ENCODE measurements at regions not wholly inside any gene's neighbourhood (a gene's known extent, or its start where the extent isn't known, plus 50 kb on each side); places are given as distances from the start of the nearest gene placed in this dataset.

DNA sequence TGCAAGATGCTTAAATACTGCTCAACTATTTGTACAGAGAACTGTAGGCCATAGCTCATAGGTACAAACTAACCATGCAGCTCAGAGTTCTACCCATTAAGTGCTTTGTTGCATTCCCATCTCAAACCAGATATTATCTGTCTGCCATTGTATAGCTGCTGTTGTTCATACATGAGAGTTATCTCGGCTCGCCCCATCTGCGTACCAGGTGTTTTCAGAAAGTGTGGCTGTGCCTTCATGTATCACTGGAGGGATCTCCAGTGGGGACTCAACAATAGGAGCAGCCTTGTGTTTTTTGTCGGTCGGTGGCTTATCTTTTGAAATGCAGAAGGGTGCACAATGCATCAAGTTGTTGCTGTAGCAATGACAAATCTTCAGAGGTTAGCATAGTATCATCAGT lies 678.3 kb downstream of the RERGL start:
- Histone ChIP-seq H3K27ac (no peak overlapping the region), H3K36me3 (no peaks in the 10 kb centered on the region), H3K9me3 (no peaks in the 10 kb centered on the region), H3K27me3 (no peaks in the 10 kb centered on the region), H3K4me1 (no peaks in the 10 kb centered on the region), H3K4me3 (no peak overlapping the region)
- intact Hi-C loops (cut with DNase I; ENCODE audit: low total_unique reads): no loop called here
- TF ChIP-seq, protein P1, sequence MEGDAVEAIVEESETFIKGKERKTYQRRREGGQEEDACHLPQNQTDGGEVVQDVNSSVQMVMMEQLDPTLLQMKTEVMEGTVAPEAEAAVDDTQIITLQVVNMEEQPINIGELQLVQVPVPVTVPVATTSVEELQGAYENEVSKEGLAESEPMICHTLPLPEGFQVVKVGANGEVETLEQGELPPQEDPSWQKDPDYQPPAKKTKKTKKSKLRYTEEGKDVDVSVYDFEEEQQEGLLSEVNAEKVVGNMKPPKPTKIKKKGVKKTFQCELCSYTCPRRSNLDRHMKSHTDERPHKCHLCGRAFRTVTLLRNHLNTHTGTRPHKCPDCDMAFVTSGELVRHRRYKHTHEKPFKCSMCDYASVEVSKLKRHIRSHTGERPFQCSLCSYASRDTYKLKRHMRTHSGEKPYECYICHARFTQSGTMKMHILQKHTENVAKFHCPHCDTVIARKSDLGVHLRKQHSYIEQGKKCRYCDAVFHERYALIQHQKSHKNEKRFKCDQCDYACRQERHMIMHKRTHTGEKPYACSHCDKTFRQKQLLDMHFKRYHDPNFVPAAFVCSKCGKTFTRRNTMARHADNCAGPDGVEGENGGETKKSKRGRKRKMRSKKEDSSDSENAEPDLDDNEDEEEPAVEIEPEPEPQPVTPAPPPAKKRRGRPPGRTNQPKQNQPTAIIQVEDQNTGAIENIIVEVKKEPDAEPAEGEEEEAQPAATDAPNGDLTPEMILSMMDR (IDR thresholded peaks at IDR 0.05): no peak
- no peak for TF ChIP-seq POLR2A (IDR thresholded peaks at IDR 0.05)
- DNase-seq: no peak

DNA sequence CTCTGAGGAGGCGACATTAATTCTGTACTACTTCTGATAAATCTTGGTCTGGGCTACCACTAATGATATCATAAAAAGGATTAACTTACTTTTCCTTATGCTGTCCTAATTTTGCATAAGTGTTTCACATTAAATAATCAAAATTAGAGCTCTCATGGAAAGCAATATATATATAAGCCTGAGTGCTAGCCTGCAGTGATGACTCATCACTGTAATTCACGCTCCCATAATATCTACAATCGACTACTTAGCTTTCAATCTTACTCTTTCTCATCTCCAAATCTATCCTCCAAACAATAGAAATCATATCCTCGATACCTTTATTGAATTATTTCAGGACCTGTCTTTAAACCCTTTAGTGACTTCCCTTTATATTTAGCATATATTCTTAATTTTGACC lies 701.3 kb downstream of the RERGL start:
- intact Hi-C loops (cut with DNase I; ENCODE audit: low total_unique reads): no loop called here
- no peak overlapping the region for H3K27ac ChIP-seq
- no peaks in the 10 kb centered on the region for H3K27me3 ChIP-seq
- H3K36me3 ChIP-seq: no peaks in the 10 kb centered on the region
- TF ChIP-seq, protein P1 (IDR thresholded peaks at IDR 0.05): no peak
- no peak for TF ChIP-seq POLR2A (IDR thresholded peaks at IDR 0.05)
- no peak for DNase-seq
- H3K9me3 ChIP-seq: no peaks in the 10 kb centered on the region
- H3K4me3 ChIP-seq: no peak overlapping the region
- no peaks in the 10 kb centered on the region for H3K4me1 ChIP-seq

DNA sequence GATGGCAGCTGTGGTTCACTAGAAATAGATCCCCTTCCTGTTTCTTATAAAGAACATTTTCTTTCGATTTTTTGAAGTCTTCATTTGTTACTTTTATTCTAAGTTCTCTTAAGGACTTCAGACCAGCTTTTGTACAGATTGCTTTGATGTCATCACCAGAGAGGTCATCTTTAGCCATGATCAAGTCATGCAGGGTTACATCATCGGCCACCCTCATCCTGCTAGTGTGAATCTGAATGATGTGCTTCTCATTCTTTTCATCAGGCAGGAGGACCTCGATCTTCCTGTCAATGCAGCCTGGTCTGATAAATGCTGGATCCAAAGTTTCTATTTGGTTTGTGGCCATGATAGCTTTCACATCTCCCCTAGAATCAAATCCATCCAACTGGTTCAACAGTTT lies 706.7 kb downstream of the RERGL start:
- no peaks in the 10 kb centered on the region for H3K9me3 ChIP-seq
- no peak overlapping the region for H3K4me3 ChIP-seq
- intact Hi-C loops (cut with DNase I; ENCODE audit: low total_unique reads): no loop called here
- no peak overlapping the region for H3K27ac ChIP-seq
- TF ChIP-seq, protein P1 (IDR thresholded peaks at IDR 0.05): no peak
- TF ChIP-seq POLR2A (IDR thresholded peaks at IDR 0.05): no peak
- no peaks in the 10 kb centered on the region for H3K36me3 ChIP-seq
- DNase-seq: no peak
- no peaks in the 10 kb centered on the region for H3K4me1 ChIP-seq
- H3K27me3 ChIP-seq: no peaks in the 10 kb centered on the region

GRCh38 chr12:17381211-17381610 lies 708.8 kb downstream of the RERGL start:
- H3K9me3 ChIP-seq: no peaks in the 10 kb centered on the region

GRCh38 chr12:17372508-17372907 lies 717.5 kb downstream of the RERGL start:
- Histone ChIP-seq H3K36me3 (no peaks in the 10 kb centered on the region), H3K9me3 (no peaks in the 10 kb centered on the region), H3K4me3 (no peak overlapping the region), H3K27me3 (no peaks in the 10 kb centered on the region), H3K4me1 (no peaks in the 10 kb centered on the region), H3K27ac (no peak overlapping the region)
- intact Hi-C loops (cut with DNase I; ENCODE audit: low total_unique reads): no loop called here
- no peak for DNase-seq
- TF ChIP-seq, protein P1 (IDR thresholded peaks at IDR 0.05): no peak
- TF ChIP-seq POLR2A (IDR thresholded peaks at IDR 0.05): no peak

More at GRCh38 chr12:17381211-17381610, 708.8 kb downstream of the RERGL start:
- intact Hi-C loops (cut with DNase I; ENCODE audit: low total_unique reads): no loop called here
- Histone ChIP-seq H3K27ac (no peak overlapping the region), H3K4me3 (no peak overlapping the region), H3K27me3 (no peaks in the 10 kb centered on the region), H3K36me3 (no peaks in the 10 kb centered on the region), H3K4me1 (no peaks in the 10 kb centered on the region)
- no peak for DNase-seq
- TF ChIP-seq, protein P1 (IDR thresholded peaks at IDR 0.05): no peak
- no peak for TF ChIP-seq POLR2A (IDR thresholded peaks at IDR 0.05)

Data from uterus (tissue), 3 donors.